GM12864 (cell line): ENCODE measurements at regions not wholly inside any gene's neighbourhood (a gene's known extent, or its start where the extent isn't known, plus 50 kb on each side); places are given as distances from the start of the nearest gene placed in this dataset.

Source experiments
- DNase-seq: peaks from one replicate; pipeline ENCODE4 v3.0.0-alpha.2; 2011; ENCODE audit warnings: low read depth
- H3K4me3 ChIP-seq: 2 replicates; pipeline ENCODE4 v1.5.1; 2011; ENCODE audit warnings: mild to moderate bottlenecking, low read depth, low read length, control low read depth
- CTCF ChIP-seq: IDR thresholded peaks from 2 replicates; pipeline ENCODE4 v1.5.1; 2011; ENCODE audit warnings: low read depth, mild to moderate bottlenecking, moderate library complexity, low read length, control low read depth, inconsistent platforms; ENCODE audit errors: missing control alignments

- H3K4me3 ChIP-seq = no peak overlapping the region
- DNase-seq = no peak
- no peak for TF ChIP-seq CTCF
Observed at GRCh38 chrX:40360557-40360956, 220.2 kb upstream of the ATP6AP2 start.

- no peak for TF ChIP-seq CTCF
- DNase-seq = no peak
- no peak overlapping the region for H3K4me3 ChIP-seq
Observed at GRCh38 chrX:40359593-40359992, 221.2 kb upstream of the ATP6AP2 start.

GRCh38 chrX:40358994-40359393, 221.8 kb upstream of the ATP6AP2 start:
- TF ChIP-seq CTCF = no peak
- no peak overlapping the region for H3K4me3 ChIP-seq
- DNase-seq = no peak

GRCh38 chrX:40349251-40349650, 231.5 kb upstream of the ATP6AP2 start:
- DNase-seq = no peak
- TF ChIP-seq CTCF = no peak
- no peak overlapping the region for H3K4me3 ChIP-seq

- no peak for DNase-seq
- no peak for TF ChIP-seq CTCF
- no peak overlapping the region for H3K4me3 ChIP-seq
Observed at GRCh38 chrX:40346379-40346778, 234.4 kb upstream of the ATP6AP2 start.

- DNase-seq = no peak
- TF ChIP-seq CTCF = no peak
- H3K4me3 ChIP-seq = no peak overlapping the region
Observed at GRCh38 chrX:40343319-40343718, 237.5 kb upstream of the ATP6AP2 start.

- DNase-seq = no peak
- no peak overlapping the region for H3K4me3 ChIP-seq
- no peak for TF ChIP-seq CTCF
Observed at GRCh38 chrX:40340116-40340515, 240.7 kb upstream of the ATP6AP2 start.
